ENCODE measurements at regions not wholly inside any gene's neighbourhood (a gene's known extent, or its start where the extent isn't known, plus 50 kb on each side); places are given as distances from the start of the nearest gene placed in this dataset.

- no peak overlapping the region for H3K4me3 ChIP-seq (ENCODE audit: low read length)
- TF ChIP-seq, protein P1, sequence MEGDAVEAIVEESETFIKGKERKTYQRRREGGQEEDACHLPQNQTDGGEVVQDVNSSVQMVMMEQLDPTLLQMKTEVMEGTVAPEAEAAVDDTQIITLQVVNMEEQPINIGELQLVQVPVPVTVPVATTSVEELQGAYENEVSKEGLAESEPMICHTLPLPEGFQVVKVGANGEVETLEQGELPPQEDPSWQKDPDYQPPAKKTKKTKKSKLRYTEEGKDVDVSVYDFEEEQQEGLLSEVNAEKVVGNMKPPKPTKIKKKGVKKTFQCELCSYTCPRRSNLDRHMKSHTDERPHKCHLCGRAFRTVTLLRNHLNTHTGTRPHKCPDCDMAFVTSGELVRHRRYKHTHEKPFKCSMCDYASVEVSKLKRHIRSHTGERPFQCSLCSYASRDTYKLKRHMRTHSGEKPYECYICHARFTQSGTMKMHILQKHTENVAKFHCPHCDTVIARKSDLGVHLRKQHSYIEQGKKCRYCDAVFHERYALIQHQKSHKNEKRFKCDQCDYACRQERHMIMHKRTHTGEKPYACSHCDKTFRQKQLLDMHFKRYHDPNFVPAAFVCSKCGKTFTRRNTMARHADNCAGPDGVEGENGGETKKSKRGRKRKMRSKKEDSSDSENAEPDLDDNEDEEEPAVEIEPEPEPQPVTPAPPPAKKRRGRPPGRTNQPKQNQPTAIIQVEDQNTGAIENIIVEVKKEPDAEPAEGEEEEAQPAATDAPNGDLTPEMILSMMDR (IDR thresholded peaks at IDR 0.05; ENCODE audit: insufficient read depth, low read depth, low read length, missing control alignments) = no peak
- no peak for DNase-seq (ENCODE audit: low read depth)
Observed at GRCh38 chr1:47621977-47622376, 184.1 kb downstream of the FOXD2 start.

GRCh38 chr1:47622776-47623556, 185.1 kb downstream of the FOXD2 start:
- no peak for DNase-seq (ENCODE audit: low read depth)
- no peak overlapping the region for H3K4me3 ChIP-seq (ENCODE audit: low read length)
- TF ChIP-seq, protein P1 (IDR thresholded peaks at IDR 0.05; ENCODE audit: insufficient read depth, low read depth, low read length, missing control alignments) = no peak

DNA sequence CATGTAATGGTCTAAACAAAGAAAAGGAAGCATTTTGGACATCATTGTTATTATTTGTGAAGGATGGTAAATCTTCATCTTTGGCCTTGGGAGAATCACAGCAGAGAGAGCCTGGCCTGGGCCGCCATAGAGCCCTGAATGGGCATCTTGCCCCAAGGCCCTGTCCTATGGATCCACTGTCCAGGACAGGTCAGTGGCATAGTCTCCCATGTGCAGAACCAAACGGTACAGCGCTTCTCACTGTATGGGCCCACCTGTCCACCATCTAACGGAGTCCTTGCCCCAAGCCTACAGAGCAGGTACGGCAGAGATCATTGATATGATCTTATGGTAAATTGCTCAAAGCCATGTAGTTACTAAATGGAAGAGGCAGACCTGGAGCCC, 185.7 kb downstream of the FOXD2 start:
- TF ChIP-seq, protein P1 (IDR thresholded peaks at IDR 0.05; ENCODE audit: insufficient read depth, low read depth, low read length, missing control alignments) = no peak
- no peak for DNase-seq (ENCODE audit: low read depth)
- no peak overlapping the region for H3K4me3 ChIP-seq (ENCODE audit: low read length)

- TF ChIP-seq, protein P1 (IDR thresholded peaks at IDR 0.05; ENCODE audit: insufficient read depth, low read depth, low read length, missing control alignments) = peak; percentile 37
- no peak overlapping the region for H3K4me3 ChIP-seq (ENCODE audit: low read length)
- DNase-seq (ENCODE audit: low read depth) = peak; percentile 26
Observed at GRCh38 chr1:47624531-47624930, 186.7 kb downstream of the FOXD2 start.

DNA sequence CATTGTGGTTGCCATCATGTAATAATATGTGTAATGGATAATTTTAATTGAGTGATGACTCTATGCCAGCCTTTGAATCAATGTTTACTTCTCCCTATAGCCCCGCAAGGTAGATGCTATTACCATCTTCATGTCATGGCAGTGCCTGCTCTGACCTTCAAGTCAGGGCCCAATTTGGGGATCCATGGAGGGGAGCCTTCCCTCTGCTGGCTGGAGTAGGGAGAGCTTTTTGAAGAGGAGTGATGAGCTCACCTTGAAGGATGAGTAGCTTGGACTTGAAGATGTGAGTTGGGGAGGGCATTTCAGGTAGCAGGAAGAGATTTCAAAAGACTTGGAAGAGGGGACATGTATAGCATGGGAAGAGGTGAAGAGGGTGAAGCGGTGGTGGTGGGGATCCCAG, 189.2 kb downstream of the FOXD2 start:
- no peak overlapping the region for H3K4me3 ChIP-seq (ENCODE audit: low read length)
- DNase-seq (ENCODE audit: low read depth) = peak; percentile 13
- TF ChIP-seq, protein P1 (IDR thresholded peaks at IDR 0.05; ENCODE audit: insufficient read depth, low read depth, low read length, missing control alignments) = peak; percentile 32

- TF ChIP-seq, protein P1 (IDR thresholded peaks at IDR 0.05; ENCODE audit: insufficient read depth, low read depth, low read length, missing control alignments) = no peak
- H3K4me3 ChIP-seq (ENCODE audit: low read length) = no peak overlapping the region
- no peak for DNase-seq (ENCODE audit: low read depth)
Observed at GRCh38 chr1:47627471-47628370, 189.9 kb downstream of the FOXD2 start.

Data from epithelial cell of esophagus (primary cell).